ENCODE measurements at regions not wholly inside any gene's neighbourhood (a gene's known extent, or its start where the extent isn't known, plus 50 kb on each side); places are given as distances from the start of the nearest gene placed in this dataset.

DNA sequence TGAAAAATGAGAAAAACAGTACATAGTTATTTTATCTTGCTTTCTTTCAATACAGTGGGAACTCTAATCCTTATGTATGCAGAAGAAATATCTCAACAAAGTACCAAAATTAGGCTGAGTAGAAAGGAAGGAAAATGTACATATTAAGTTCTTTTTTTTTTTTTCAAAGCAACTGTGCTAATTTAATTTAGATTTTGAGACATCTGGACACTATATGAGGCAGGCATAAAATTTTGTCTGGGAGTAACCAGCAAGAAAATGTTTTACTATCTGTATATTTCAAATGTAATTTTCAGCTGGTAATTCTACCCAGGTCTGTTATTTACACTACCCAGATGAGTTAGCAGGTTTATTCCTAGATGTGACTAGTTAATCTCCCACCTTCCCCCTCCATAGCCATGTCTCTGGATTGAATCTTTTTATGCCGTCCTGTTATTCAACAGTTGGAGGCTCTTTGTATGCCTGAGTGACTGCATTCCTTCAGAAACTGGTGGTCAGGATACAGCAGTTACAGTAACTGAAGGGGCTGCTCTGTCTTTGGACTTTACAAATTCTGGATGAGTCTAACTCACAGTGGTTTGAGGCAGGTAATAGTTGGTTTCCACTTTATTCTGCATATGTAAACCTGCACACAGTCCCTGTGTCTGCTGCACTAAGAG lies 633.6 kb downstream of the PCDH18 start:
- TF ChIP-seq, protein P1, sequence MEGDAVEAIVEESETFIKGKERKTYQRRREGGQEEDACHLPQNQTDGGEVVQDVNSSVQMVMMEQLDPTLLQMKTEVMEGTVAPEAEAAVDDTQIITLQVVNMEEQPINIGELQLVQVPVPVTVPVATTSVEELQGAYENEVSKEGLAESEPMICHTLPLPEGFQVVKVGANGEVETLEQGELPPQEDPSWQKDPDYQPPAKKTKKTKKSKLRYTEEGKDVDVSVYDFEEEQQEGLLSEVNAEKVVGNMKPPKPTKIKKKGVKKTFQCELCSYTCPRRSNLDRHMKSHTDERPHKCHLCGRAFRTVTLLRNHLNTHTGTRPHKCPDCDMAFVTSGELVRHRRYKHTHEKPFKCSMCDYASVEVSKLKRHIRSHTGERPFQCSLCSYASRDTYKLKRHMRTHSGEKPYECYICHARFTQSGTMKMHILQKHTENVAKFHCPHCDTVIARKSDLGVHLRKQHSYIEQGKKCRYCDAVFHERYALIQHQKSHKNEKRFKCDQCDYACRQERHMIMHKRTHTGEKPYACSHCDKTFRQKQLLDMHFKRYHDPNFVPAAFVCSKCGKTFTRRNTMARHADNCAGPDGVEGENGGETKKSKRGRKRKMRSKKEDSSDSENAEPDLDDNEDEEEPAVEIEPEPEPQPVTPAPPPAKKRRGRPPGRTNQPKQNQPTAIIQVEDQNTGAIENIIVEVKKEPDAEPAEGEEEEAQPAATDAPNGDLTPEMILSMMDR (IDR thresholded peaks at IDR 0.05) = no peak
- TF ChIP-seq EZH2 (IDR thresholded peaks at IDR 0.05; ENCODE audit: borderline replicate concordance, insufficient read depth, low read depth, low read length, poor library complexity, severe bottlenecking) = no peak
- H2AFZ ChIP-seq (ENCODE audit: insufficient read depth, low read depth, low read length, poor library complexity, severe bottlenecking) = no peak overlapping the region
- no CpG with 5 or more reads among the region's 1 CpG for WGBS (ENCODE audit: insufficient coverage)
- no peak overlapping the region for H3K4me2 ChIP-seq (replicated peaks; ENCODE audit: low read depth, low read length, poor library complexity, severe bottlenecking)
- no peaks in the 10 kb centered on the region for H3K4me1 ChIP-seq (ENCODE audit: control insufficient read depth in 2 of 2, insufficient read depth in 2 of 2, low read length in 2 of 2)
- H4K20me1 ChIP-seq (ENCODE audit: control insufficient read depth, insufficient read depth, low read length, poor library complexity, severe bottlenecking) = no peaks in the 10 kb centered on the region
- Mint-ChIP-seq H3K27ac (no peak overlapping the region), H3K4me3 (no peak overlapping the region), H3K27me3 (no peaks in the 10 kb centered on the region), H3K9me3 (ENCODE audit: insufficient read depth) (peaks cover 2% of the 10 kb centered on the region), H3K4me1 (no peaks in the 10 kb centered on the region)
- intact Hi-C loops (cut with micrococcal nuclease) = no loop called here
- DNase-seq = no peak
- no peaks in the 10 kb centered on the region for H3K9me3 ChIP-seq (ENCODE audit: control extremely low read depth in 1 of 3, control insufficient read depth in 2 of 3, insufficient read depth in 1 of 3, low read length in 2 of 3)
- POLR2A ChIA-PET = no interaction called here
- no peak overlapping the region for H3K27ac ChIP-seq (ENCODE audit: low read length in 2 of 2)
- no peak overlapping the region for H3K9ac ChIP-seq (ENCODE audit: low read length)
- no peaks in the 10 kb centered on the region for H3K27me3 ChIP-seq (replicated peaks in 1 of 4; ENCODE audit: control extremely low read depth in 1 of 4, control insufficient read depth in 3 of 4, insufficient read depth in 4 of 4, low read length in 3 of 4)
- H3K79me2 ChIP-seq (ENCODE audit: control insufficient read depth, insufficient read depth, low read length) = no peaks in the 10 kb centered on the region
- ATAC-seq (ENCODE audit: low read depth) = no peak
- CTCF ChIA-PET = interaction anchor here (1.2 kb wide), 1 partner anchor 1253 kb away, joined by 4 read pairs; no protein-coding TSS in a partner anchor
- no peak overlapping the region for H3K4me3 ChIP-seq (ENCODE audit: control extremely low read depth in 1 of 5, extremely low read depth in 1 of 5, insufficient read depth in 1 of 5, low read depth in 2 of 5, low read length in 4 of 5)
- no peaks in the 10 kb centered on the region for H3K36me3 ChIP-seq (replicated peaks in 1 of 2; ENCODE audit: control extremely low read depth in 1 of 2, control insufficient read depth in 1 of 2, extremely low read depth in 1 of 2, insufficient read depth in 2 of 2, low read length in 1 of 2)

DNA sequence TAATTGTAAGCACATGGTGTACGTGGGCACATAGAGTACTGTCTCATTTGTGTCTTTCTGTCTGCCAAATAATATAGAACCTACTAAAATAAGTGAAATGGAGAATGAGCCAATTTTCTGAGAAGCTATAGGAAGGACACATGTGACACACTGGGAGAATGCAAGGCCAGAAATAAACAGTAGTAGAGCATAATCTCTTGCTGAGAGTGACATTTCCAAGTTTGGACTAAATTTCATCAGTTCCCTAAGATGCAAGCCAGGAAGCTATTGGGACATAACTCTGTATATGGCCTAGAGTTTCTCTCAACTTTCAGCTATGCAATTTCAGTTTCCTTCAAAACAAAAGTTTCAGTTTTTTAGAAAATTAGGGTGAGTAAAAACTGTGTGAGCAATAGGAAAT lies 638.7 kb downstream of the PCDH18 start:
- WGBS (ENCODE audit: insufficient coverage) = no CpG with 5 or more reads among the region's 1 CpG
- no peak overlapping the region for H3K9ac ChIP-seq (ENCODE audit: low read length)
- ATAC-seq (ENCODE audit: low read depth) = no peak
- no peak for DNase-seq
- H3K36me3 ChIP-seq (replicated peaks in 1 of 2; ENCODE audit: control extremely low read depth in 1 of 2, control insufficient read depth in 1 of 2, extremely low read depth in 1 of 2, insufficient read depth in 2 of 2, low read length in 1 of 2) = no peaks in the 10 kb centered on the region
- H3K4me1 Mint-ChIP-seq = no peaks in the 10 kb centered on the region
- H2AFZ ChIP-seq (ENCODE audit: insufficient read depth, low read depth, low read length, poor library complexity, severe bottlenecking) = no peak overlapping the region
- H3K27ac ChIP-seq (ENCODE audit: low read length in 2 of 2) = no peak overlapping the region
- no peaks in the 10 kb centered on the region for H3K27me3 ChIP-seq (replicated peaks in 1 of 4; ENCODE audit: control extremely low read depth in 1 of 4, control insufficient read depth in 3 of 4, insufficient read depth in 4 of 4, low read length in 3 of 4)
- H4K20me1 ChIP-seq (ENCODE audit: control insufficient read depth, insufficient read depth, low read length, poor library complexity, severe bottlenecking) = no peaks in the 10 kb centered on the region
- intact Hi-C loops (cut with micrococcal nuclease) = no loop called here
- no peaks in the 10 kb centered on the region for H3K4me1 ChIP-seq (ENCODE audit: control insufficient read depth in 2 of 2, insufficient read depth in 2 of 2, low read length in 2 of 2)
- POLR2A ChIA-PET = no interaction called here
- H3K27me3 Mint-ChIP-seq = no peaks in the 10 kb centered on the region
- H3K9me3 Mint-ChIP-seq (ENCODE audit: insufficient read depth) = no peaks in the 10 kb centered on the region
- no peak overlapping the region for H3K4me2 ChIP-seq (replicated peaks; ENCODE audit: low read depth, low read length, poor library complexity, severe bottlenecking)
- TF ChIP-seq EZH2 (IDR thresholded peaks at IDR 0.05; ENCODE audit: borderline replicate concordance, insufficient read depth, low read depth, low read length, poor library complexity, severe bottlenecking) = no peak
- TF ChIP-seq, protein P1 (IDR thresholded peaks at IDR 0.05) = no peak
- CTCF ChIA-PET = no interaction called here
- no peak overlapping the region for H3K4me3 ChIP-seq (ENCODE audit: control extremely low read depth in 1 of 5, extremely low read depth in 1 of 5, insufficient read depth in 1 of 5, low read depth in 2 of 5, low read length in 4 of 5)
- no peaks in the 10 kb centered on the region for H3K9me3 ChIP-seq (ENCODE audit: control extremely low read depth in 1 of 3, control insufficient read depth in 2 of 3, insufficient read depth in 1 of 3, low read length in 2 of 3)
- no peaks in the 10 kb centered on the region for H3K79me2 ChIP-seq (ENCODE audit: control insufficient read depth, insufficient read depth, low read length)
- no peak overlapping the region for H3K27ac Mint-ChIP-seq
- no peak overlapping the region for H3K4me3 Mint-ChIP-seq
